Kidney (tissue), 13 donors: ENCODE measurements at regions not wholly inside any gene's neighbourhood (a gene's known extent, or its start where the extent isn't known, plus 50 kb on each side); places are given as distances from the start of the nearest gene placed in this dataset.
A peak's percentile ranks its signal among the peaks of the same experiment; 100 is the strongest.

ENCODE experiments used
- DNase-seq, 5 donors: peaks; one replicate each; pipeline ENCODE4 v3.0.0-alpha.2; 2013 to 2020
- FAIRE-seq: peaks from 2 replicates; lab custom pipeline; 2012; peaks lifted over from hg19 to GRCh38; lab: Jason Lieb, UNC
- H3K27ac ChIP-seq, 2 donors: one replicate each; pipeline ENCODE4 v1.7.0; 2013; ENCODE audit warnings: low read depth in 2 of 2, low read length in 2 of 2, inconsistent platforms in 1 of 2
- H3K27me3 ChIP-seq: one replicate; pipeline ENCODE4 v1.7.1; 2013; ENCODE audit warnings: low read length, inconsistent platforms; ENCODE audit not compliant: control insufficient read depth, insufficient read depth
- H3K36me3 ChIP-seq, 3 donors: one replicate each; pipeline versions ENCODE4 v1.7.0 to v1.7.1; 2013; ENCODE audit warnings: low read length in 3 of 3, control low read depth in 1 of 3, inconsistent platforms in 1 of 3; ENCODE audit not compliant: insufficient read depth in 3 of 3, control insufficient read depth in 2 of 3
- H3K4me1 ChIP-seq, 3 donors: one replicate each; pipeline versions ENCODE4 v1.7.0 to v1.7.1; 2013; ENCODE audit warnings: low read length in 3 of 3, inconsistent platforms in 1 of 3, low read depth in 1 of 3; ENCODE audit not compliant: control insufficient read depth in 2 of 3, insufficient read depth in 2 of 3
- H3K4me3 ChIP-seq, 3 donors: one replicate each; pipeline versions ENCODE4 v1.7.0 to v1.8.1; 2013; ENCODE audit warnings: low read length in 3 of 3, control low read depth in 1 of 3, inconsistent platforms in 1 of 3
- H3K9ac ChIP-seq, 3 donors: one replicate each; pipeline versions ENCODE4 v1.7.0 to v1.7.1; 2013; ENCODE audit warnings: low read length in 3 of 3, control low read depth in 1 of 3, inconsistent platforms in 1 of 3
- H3K9me3 ChIP-seq, 3 donors: one replicate each; pipeline versions ENCODE4 v1.7.0 to v1.7.1; 2013; ENCODE audit warnings: low read length in 3 of 3, control low read depth in 1 of 3, inconsistent platforms in 1 of 3; ENCODE audit not compliant: control insufficient read depth in 2 of 3, insufficient read depth in 1 of 3
- intact Hi-C: fragments of 100-400 bp; cut with DNase I; formaldehyde crosslinking; loops from one replicate; pipeline ENCODE4 v1.11.1; 2022
- TF ChIP-seq, protein P1 (sequence below): IDR thresholded peaks from 3 replicates; pipeline ENCODE4 v1.5.1; 2012; ENCODE audit warnings: mild to moderate bottlenecking, moderate library complexity, borderline replicate concordance; ENCODE audit not compliant: insufficient read depth; ENCODE audit errors: extremely low read depth
- donor health status: control.
- donor health status: control.
- donor health status: control.
- donor health status: control.
- donor health status: control.
- donor health status: DM: yes; HTN: yes; CAD: no.
- donor health status: Normal renal cell carcinoma (clear cell type).

GRCh38 chr15:26015516-26016075, 152.5 kb upstream of the ATP10A start:
- Histone ChIP-seq H3K27me3 (no peaks in the 10 kb centered on the region), H3K4me3 (no peak overlapping the region), H3K27ac (no peak overlapping the region), H3K36me3 (no peaks in the 10 kb centered on the region), H3K9ac (no peak overlapping the region), H3K9me3 (no peaks in the 10 kb centered on the region), H3K4me1 (no peaks in the 10 kb centered on the region)
- TF ChIP-seq, protein P1, sequence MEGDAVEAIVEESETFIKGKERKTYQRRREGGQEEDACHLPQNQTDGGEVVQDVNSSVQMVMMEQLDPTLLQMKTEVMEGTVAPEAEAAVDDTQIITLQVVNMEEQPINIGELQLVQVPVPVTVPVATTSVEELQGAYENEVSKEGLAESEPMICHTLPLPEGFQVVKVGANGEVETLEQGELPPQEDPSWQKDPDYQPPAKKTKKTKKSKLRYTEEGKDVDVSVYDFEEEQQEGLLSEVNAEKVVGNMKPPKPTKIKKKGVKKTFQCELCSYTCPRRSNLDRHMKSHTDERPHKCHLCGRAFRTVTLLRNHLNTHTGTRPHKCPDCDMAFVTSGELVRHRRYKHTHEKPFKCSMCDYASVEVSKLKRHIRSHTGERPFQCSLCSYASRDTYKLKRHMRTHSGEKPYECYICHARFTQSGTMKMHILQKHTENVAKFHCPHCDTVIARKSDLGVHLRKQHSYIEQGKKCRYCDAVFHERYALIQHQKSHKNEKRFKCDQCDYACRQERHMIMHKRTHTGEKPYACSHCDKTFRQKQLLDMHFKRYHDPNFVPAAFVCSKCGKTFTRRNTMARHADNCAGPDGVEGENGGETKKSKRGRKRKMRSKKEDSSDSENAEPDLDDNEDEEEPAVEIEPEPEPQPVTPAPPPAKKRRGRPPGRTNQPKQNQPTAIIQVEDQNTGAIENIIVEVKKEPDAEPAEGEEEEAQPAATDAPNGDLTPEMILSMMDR = no peak
- intact Hi-C loops = no loop called here
- peak in 4 of 5 donors; percentile 46 to 57 (median 50) for DNase-seq
- FAIRE-seq = no peak

- TF ChIP-seq, protein P1 = no peak
- H3K36me3 ChIP-seq = no peaks in the 10 kb centered on the region
- H3K4me1 ChIP-seq = no peaks in the 10 kb centered on the region
- DNase-seq (no peak), FAIRE-seq (no peak)
- H3K27me3 ChIP-seq = no peaks in the 10 kb centered on the region
- intact Hi-C loops = no loop called here
- H3K9ac ChIP-seq = no peak overlapping the region
- no peak overlapping the region for H3K27ac ChIP-seq
- no peak overlapping the region for H3K4me3 ChIP-seq
- no peaks in the 10 kb centered on the region for H3K9me3 ChIP-seq
Observed at GRCh38 chr15:26013981-26014380, 150.9 kb upstream of the ATP10A start.

DNA sequence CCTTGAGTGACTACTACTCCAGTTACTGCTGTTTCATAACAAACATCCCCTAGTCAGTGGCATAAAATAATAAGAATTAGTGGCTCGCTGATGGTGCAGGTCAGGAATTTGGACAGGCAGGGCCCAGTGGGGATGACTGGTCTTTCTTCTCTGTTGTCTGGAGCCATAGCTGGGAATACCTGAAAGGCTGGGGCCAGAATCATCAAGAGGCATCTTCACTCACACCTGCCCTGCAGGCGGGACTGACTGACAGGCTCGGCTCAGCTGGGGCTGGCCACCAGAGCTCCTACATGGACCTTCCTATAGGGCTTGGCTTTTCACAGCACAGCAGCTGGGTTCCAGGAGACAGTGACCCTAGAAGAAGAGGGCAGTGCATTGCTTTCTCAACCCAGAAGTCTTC, 148.8 kb upstream of the ATP10A start:
- FAIRE-seq = no peak
- TF ChIP-seq, protein P1 = no peak
- H3K27ac ChIP-seq = no peak overlapping the region

GRCh38 chr15:26007151-26007550, 144.0 kb upstream of the ATP10A start:
- intact Hi-C loops = no loop called here
- H3K9me3 ChIP-seq = no peaks in the 10 kb centered on the region
- no peak for DNase-seq
- H3K36me3 ChIP-seq = no peaks in the 10 kb centered on the region
- H3K27ac ChIP-seq = no peak overlapping the region
- FAIRE-seq = no peak
- no peak overlapping the region for H3K4me3 ChIP-seq
- H3K4me1 ChIP-seq = no peaks in the 10 kb centered on the region
- TF ChIP-seq, protein P1 = no peak
- no peak overlapping the region for H3K9ac ChIP-seq
- no peaks in the 10 kb centered on the region for H3K27me3 ChIP-seq

More for the DNA sequence above, 148.8 kb upstream of the ATP10A start:
- Histone ChIP-seq H3K9me3 (no peaks in the 10 kb centered on the region), H3K27me3 (no peaks in the 10 kb centered on the region), H3K4me3 (no peak overlapping the region), H3K9ac (no peak overlapping the region), H3K4me1 (no peaks in the 10 kb centered on the region), H3K36me3 (no peaks in the 10 kb centered on the region)
- no peak for DNase-seq
- intact Hi-C loops = no loop called here
